OCI-LY3 (cell line): ENCODE measurements at regions not wholly inside any gene's neighbourhood (a gene's known extent, or its start where the extent isn't known, plus 50 kb on each side); places are given as distances from the start of the nearest gene placed in this dataset.

Experiments used
- H2AFZ ChIP-seq: fragments of 200-600, 300-600 bp; shearing (Covaris generic); 2 replicates; pipeline ENCODE4 v1.6.0; 2014; ENCODE audit warnings: antibody characterized with exemption, low read depth, low read length
- H3K27ac ChIP-seq: fragments of 200-600, 300-600 bp; sonication (generic); 2 replicates; pipeline ENCODE4 v1.5.1; 2014; ENCODE audit warnings: mild to moderate bottlenecking, low read length, moderate library complexity, mixed read lengths
- H3K27me3 ChIP-seq: fragments of 200-600, 300-600 bp; sonication (generic); 2 replicates; pipeline ENCODE4 v1.6.1; 2014; ENCODE audit warnings: low read depth, low read length, mixed read lengths
- H3K36me3 ChIP-seq: fragments of 200-600, 300-600 bp; sonication (generic); replicated peaks from 2 replicates; pipeline ENCODE3; 2014; ENCODE audit warnings: low read depth, low read length, mixed read lengths
- H3K4me1 ChIP-seq: fragments of 300-600, 200-600 bp; sonication (generic); 2 replicates; pipeline ENCODE4 v1.6.1; 2014; ENCODE audit warnings: low read length, mixed read lengths
- H3K4me2 ChIP-seq: fragments of 200-600, 300-600 bp; sonication (generic); 2 replicates; pipeline ENCODE4 v1.6.1; 2014; ENCODE audit warnings: low read length, mixed read lengths
- H3K4me3 ChIP-seq: fragments of 300-600, 200-600 bp; sonication (generic); 2 replicates; pipeline ENCODE4 v1.5.1; 2014; ENCODE audit warnings: antibody characterized with exemption, mild to moderate bottlenecking, low read length, moderate library complexity
- H3K79me2 ChIP-seq: fragments of 300-600, 200-600 bp; shearing (Covaris generic); 2 replicates; pipeline ENCODE4 v1.6.1; 2014; ENCODE audit warnings: mild to moderate bottlenecking, low read length, mixed read lengths
- H3K9ac ChIP-seq: fragments of 300-600, 200-600 bp; shearing (Covaris generic); 2 replicates; pipeline ENCODE4 v1.6.0; 2014; ENCODE audit warnings: mild to moderate bottlenecking, low read length, moderate library complexity
- H3K9me3 ChIP-seq: fragments of 200-600, 300-600 bp; shearing (Covaris generic); 2 replicates; pipeline ENCODE4 v1.6.1; 2014; ENCODE audit warnings: low read length, mixed read lengths; ENCODE audit not compliant: insufficient read depth
- H4K20me1 ChIP-seq: fragments of 200-600, 300-600 bp; sonication (generic); 2 replicates; pipeline ENCODE4 v1.6.1; 2016; ENCODE audit warnings: low read length, mixed read lengths; ENCODE audit not compliant: insufficient read depth
- CTCF ChIP-seq: fragments of 200-600, 300-600 bp; sonication (generic); IDR thresholded peaks from 2 replicates; pipeline ENCODE4 v1.5.1; 2014; ENCODE audit warnings: antibody characterized with exemption, low read length, low read depth
- EZH2phosphoT487 ChIP-seq: fragments of 200-600 bp; shearing (Covaris generic); IDR thresholded peaks from 2 replicates; pipeline ENCODE4 v1.6.1; 2018; ENCODE audit warnings: antibody characterized with exemption, mixed run types, low read depth

GRCh38 chr13:111409413-111409812 is 89.0 kb downstream of the TEX29 start:
- Histone ChIP-seq H3K36me3 (no peaks in the 10 kb centered on the region), H2AFZ (no peak overlapping the region), H3K4me1 (no peaks in the 10 kb centered on the region), H3K79me2 (no peaks in the 10 kb centered on the region), H3K4me2 (no peak overlapping the region), H3K27ac (no peak overlapping the region), H3K4me3 (no peak overlapping the region), H3K27me3 (peaks cover 33% of the 10 kb centered on the region), H3K9ac (no peak overlapping the region), H4K20me1 (no peaks in the 10 kb centered on the region), H3K9me3 (no peaks in the 10 kb centered on the region)
- TF ChIP-seq CTCF, result no peak
- TF ChIP-seq EZH2phosphoT487, result no peak

- Histone ChIP-seq H2AFZ (no peak overlapping the region), H3K9ac (no peak overlapping the region), H3K36me3 (no peaks in the 10 kb centered on the region), H4K20me1 (no peaks in the 10 kb centered on the region), H3K27me3 (peaks cover 36% of the 10 kb centered on the region), H3K4me3 (no peak overlapping the region), H3K9me3 (no peaks in the 10 kb centered on the region), H3K4me1 (no peaks in the 10 kb centered on the region), H3K79me2 (no peaks in the 10 kb centered on the region), H3K27ac (no peak overlapping the region), H3K4me2 (no peak overlapping the region)
- TF ChIP-seq CTCF (no peak), EZH2phosphoT487 (no peak)
Measured at GRCh38 chr13:111410232-111411021, 90.0 kb downstream of the TEX29 start.

GRCh38 chr13:111411151-111411858 is 90.9 kb downstream of the TEX29 start:
- H3K36me3 ChIP-seq, result no peaks in the 10 kb centered on the region
- H3K4me2 ChIP-seq, result no peak overlapping the region
- no peak overlapping the region for H3K27ac ChIP-seq
- H3K79me2 ChIP-seq, result no peaks in the 10 kb centered on the region
- peaks cover 28% of the 10 kb centered on the region for H3K27me3 ChIP-seq
- TF ChIP-seq CTCF, result no peak
- TF ChIP-seq EZH2phosphoT487, result no peak
- no peaks in the 10 kb centered on the region for H3K9me3 ChIP-seq
- no peaks in the 10 kb centered on the region for H4K20me1 ChIP-seq
- H3K4me1 ChIP-seq, result no peaks in the 10 kb centered on the region
- no peak overlapping the region for H3K9ac ChIP-seq
- no peak overlapping the region for H3K4me3 ChIP-seq
- no peak overlapping the region for H2AFZ ChIP-seq

DNA sequence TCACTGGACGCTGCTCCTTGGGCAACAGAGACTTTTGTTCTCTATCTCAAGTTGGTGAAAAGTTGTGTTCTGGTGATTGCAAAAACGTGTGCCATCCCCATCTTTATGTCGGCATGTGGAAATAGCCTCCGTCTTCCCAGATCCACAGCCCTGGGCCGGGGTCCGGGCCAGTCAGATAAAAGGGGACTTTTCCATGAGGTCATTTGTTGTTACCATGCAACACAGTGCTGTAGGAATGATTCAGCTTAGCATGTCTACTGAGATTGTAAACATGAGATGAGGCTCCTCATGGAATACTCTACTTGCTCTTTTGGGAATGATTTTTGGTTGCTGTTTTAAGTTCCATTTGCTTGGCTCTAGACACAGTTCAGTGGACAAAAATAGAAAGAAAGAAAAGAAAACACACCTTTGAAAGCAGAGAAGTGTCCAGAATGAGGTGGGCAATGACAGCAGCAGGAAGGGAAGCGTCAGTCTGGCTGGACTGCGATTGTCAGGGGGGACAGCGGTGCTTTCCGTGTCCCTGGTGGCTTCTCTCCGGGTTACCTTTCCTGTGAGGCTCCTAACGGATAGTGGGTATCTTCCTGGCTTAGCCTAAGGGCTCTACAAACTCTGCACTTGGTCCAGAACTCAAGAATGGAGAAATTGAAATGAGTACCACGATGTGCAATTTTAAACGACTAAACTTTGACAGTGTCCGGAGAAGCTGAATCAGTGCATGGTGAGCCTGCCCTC is 91.6 kb downstream of the TEX29 start:
- Histone ChIP-seq H3K79me2 (no peaks in the 10 kb centered on the region), H3K4me2 (no peak overlapping the region), H3K36me3 (no peaks in the 10 kb centered on the region), H3K4me1 (no peaks in the 10 kb centered on the region), H3K4me3 (no peak overlapping the region), H3K9me3 (no peaks in the 10 kb centered on the region), H2AFZ (no peak overlapping the region), H4K20me1 (no peaks in the 10 kb centered on the region), H3K27ac (no peak overlapping the region), H3K27me3 (peaks cover 26% of the 10 kb centered on the region), H3K9ac (no peak overlapping the region)
- TF ChIP-seq CTCF (no peak), EZH2phosphoT487 (no peak)
